ENCODE measurements at regions not wholly inside any gene's neighbourhood (a gene's known extent, or its start where the extent isn't known, plus 50 kb on each side); places are given as distances from the start of the nearest gene placed in this dataset.

DNA sequence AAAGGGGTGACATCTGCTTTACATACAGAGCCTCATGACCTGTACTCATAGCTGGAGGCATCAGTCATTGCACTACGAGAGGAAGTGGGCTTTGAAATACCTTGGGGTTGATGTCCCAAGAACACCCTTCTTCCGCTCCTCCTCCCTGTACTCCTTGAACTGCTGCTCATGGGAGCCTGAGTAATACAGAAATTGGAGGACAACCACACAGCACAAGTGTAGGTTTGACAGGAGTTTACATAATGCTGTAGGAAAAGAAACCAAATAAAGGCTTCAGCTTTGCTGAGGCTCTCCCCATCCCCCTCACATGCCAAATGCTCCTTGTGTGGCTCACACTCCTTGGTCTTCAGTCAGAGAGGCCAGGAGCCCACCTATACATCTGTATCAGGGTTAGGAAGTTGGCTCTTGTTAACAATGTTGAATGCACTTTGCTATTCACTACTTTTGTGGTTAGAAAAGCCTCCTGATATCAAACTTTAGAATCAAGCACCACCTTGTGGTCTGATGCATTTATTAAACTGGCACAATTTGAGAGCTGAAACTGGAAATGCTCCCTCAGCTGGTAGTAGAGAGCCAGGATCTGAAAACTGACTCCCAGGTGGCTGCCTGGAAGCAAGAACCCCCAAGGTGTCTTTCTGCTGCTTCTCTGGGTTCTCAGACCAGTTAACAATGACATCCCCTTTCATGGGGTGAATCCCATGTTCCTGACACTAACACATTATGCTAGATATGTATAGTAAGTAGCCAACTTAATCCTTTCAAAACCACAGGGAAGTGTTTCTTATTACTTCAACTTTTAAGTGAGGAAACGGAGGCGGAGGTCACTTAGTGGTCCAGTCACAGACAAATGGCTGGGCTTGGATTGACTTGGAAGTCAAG, 56.2 kb upstream of the EDN1 start:
- H3K4me3 ChIP-seq: no peak overlapping the region
- TF ChIP-seq, protein P1, sequence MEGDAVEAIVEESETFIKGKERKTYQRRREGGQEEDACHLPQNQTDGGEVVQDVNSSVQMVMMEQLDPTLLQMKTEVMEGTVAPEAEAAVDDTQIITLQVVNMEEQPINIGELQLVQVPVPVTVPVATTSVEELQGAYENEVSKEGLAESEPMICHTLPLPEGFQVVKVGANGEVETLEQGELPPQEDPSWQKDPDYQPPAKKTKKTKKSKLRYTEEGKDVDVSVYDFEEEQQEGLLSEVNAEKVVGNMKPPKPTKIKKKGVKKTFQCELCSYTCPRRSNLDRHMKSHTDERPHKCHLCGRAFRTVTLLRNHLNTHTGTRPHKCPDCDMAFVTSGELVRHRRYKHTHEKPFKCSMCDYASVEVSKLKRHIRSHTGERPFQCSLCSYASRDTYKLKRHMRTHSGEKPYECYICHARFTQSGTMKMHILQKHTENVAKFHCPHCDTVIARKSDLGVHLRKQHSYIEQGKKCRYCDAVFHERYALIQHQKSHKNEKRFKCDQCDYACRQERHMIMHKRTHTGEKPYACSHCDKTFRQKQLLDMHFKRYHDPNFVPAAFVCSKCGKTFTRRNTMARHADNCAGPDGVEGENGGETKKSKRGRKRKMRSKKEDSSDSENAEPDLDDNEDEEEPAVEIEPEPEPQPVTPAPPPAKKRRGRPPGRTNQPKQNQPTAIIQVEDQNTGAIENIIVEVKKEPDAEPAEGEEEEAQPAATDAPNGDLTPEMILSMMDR (IDR thresholded peaks at IDR 0.05): peak; percentile 63 to 83 (median 78)
- no peak for TF ChIP-seq POLR2AphosphoS5 (IDR thresholded peaks at IDR 0.05)
- no peaks in the 10 kb centered on the region for H3K36me3 ChIP-seq
- H3K9me3 ChIP-seq: no peaks in the 10 kb centered on the region
- WGBS, 2 donors (ENCODE audit: low coverage in 1 of 2): 60 to 73% methylated on average over 1 to 4 of the region's 4 CpGs
- H3K27ac ChIP-seq: no peak overlapping the region
- peak; percentile 41 for ATAC-seq
- peaks cover 5% of the 10 kb centered on the region for H3K27me3 ChIP-seq
- H3K4me1 ChIP-seq: peaks cover 0 to 11% (median 0%) of the 10 kb centered on the region in 3 donors

DNA sequence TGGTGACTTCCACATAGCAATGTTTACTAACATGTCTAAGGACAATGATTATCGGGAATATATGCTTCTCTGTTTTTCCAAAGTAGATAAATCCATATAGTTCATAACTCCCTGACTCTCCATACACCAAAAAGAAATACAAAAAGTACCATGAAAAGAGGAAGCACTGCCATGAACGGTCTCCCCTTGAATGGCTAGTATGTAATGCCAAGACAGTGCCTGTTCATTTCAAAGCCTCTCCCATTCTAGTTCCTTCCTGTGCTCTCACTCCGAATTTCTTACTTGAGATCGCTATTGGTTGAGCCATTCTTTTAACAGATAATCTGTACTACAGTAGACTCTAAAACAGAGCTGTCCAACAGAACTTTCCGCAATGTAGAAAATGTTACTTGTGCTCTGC, 54.8 kb upstream of the EDN1 start:
- TF ChIP-seq EP300 (IDR thresholded peaks at IDR 0.05) (no peak), POLR2AphosphoS5 (IDR thresholded peaks at IDR 0.05) (no peak), POLR2A (IDR thresholded peaks at IDR 0.05) (no peak)
- TF ChIP-seq, protein P1 (IDR thresholded peaks at IDR 0.05): no peak
- ATAC-seq: no peak
- H3K27ac ChIP-seq: no peak overlapping the region
- peaks cover 0 to 11% (median 0%) of the 10 kb centered on the region in 3 donors for H3K4me1 ChIP-seq
- H3K36me3 ChIP-seq: no peaks in the 10 kb centered on the region
- no peaks in the 10 kb centered on the region for H3K9me3 ChIP-seq
- WGBS, 2 donors (ENCODE audit: low coverage in 1 of 2): 79 to 84% methylated on average over 4 to 5 of the region's 5 CpGs
- H3K4me3 ChIP-seq: no peak overlapping the region
- H3K27me3 ChIP-seq: peaks cover 4% of the 10 kb centered on the region

DNA sequence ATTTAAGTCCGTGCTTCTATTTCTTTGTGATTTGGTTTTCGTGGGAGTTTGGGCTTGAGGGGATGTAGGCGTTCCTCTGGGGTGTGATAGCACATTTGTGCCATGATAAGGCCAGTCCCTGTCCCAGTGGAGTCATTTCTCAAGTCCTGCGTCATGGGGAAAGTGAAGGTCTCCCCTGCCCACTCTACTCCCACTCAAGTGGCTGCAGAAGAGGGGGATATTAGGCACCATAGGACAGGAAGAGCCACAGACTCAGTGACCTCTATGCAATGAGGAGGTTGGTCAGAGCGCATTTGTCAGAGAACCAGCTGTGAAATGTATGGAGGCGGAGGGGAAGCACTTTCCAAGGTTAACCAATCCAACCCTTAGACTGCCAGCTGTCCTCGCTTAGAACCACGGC, 51.9 kb upstream of the EDN1 start:
- Histone ChIP-seq H3K27ac (no peak overlapping the region), H3K4me1 (peaks cover 0 to 11% (median 0%) of the 10 kb centered on the region in 3 donors), H3K36me3 (no peaks in the 10 kb centered on the region), H3K9me3 (no peaks in the 10 kb centered on the region), H3K27me3 (peaks cover 4% of the 10 kb centered on the region), H3K4me3 (no peak overlapping the region)
- 74 to 82% methylated on average over 3 to 7 of the region's 8 CpGs for WGBS, 2 donors (ENCODE audit: low coverage in 1 of 2)
- no peak for ATAC-seq
- TF ChIP-seq, protein P1 (IDR thresholded peaks at IDR 0.05): no peak
- no peak for TF ChIP-seq POLR2A (IDR thresholded peaks at IDR 0.05)
- TF ChIP-seq POLR2AphosphoS5 (IDR thresholded peaks at IDR 0.05): no peak
- no peak for TF ChIP-seq EP300 (IDR thresholded peaks at IDR 0.05)

Data from gastroesophageal sphincter (tissue), 4 donors.